ENCODE measurements at regions not wholly inside any gene's neighbourhood (a gene's known extent, or its start where the extent isn't known, plus 50 kb on each side); places are given as distances from the start of the nearest gene placed in this dataset.

GRCh38 chr1:3987669-3988235 lies 87.7 kb upstream of the C1orf174 start:
- TF ChIP-seq CTCF (IDR thresholded peaks at IDR 0.05): no peak
- TF ChIP-seq POLR2A (IDR thresholded peaks at IDR 0.05): no peak

Data from right lobe of liver (tissue), 4 donors.